ENCODE measurements at regions not wholly inside any gene's neighbourhood (a gene's known extent, or its start where the extent isn't known, plus 50 kb on each side); places are given as distances from the start of the nearest gene placed in this dataset.

DNA sequence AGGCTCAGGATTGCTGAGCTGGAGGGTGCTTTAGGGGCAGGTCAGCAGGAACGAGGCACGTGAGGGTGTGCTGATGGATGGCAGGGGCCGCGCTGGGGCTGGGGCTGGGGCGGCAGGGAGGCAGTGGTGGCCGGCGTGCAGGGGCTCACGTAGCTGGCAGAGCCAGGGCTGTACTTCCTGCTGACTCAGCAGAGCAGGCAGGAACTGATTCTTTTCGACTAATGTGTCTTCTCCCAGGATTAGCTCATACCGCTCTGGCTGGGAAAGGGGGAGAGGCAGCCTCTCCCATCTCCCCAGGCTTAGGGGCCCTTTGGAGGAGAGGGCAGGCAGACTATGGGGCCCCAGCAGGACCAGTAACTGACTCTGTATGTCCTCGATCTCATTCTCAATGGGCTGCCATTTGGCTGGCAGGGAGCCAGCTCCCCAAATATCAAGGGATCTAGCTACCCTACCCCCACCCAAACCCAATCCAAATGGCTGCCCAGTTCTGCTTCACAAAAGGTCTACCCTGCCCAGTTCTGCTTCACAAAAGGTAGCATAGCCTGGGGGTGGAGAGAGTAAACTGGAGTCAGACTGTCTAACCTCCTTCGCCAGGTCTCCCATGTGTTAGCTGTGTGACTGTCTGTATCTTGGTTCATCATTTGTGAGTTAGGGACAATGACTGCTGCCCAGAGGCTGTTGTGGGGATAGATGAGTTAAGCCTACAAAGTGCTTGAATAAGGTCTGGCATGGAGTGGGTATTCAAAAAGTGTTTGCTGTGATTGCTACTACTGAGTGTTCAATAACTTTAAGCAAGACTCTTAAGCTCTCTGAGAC, 100.1 kb upstream of the SLC2A1 start:
- TF ChIP-seq POLR2A (IDR thresholded peaks at IDR 0.05; ENCODE audit: low read length) (no peak), GATA1 (IDR thresholded peaks at IDR 0.05; ENCODE audit: low read depth, low read length) (no peak)
